MM.1S (cell line): ENCODE measurements at regions not wholly inside any gene's neighbourhood (a gene's known extent, or its start where the extent isn't known, plus 50 kb on each side); places are given as distances from the start of the nearest gene placed in this dataset.

Experiments
- DNase-seq: peaks from one replicate; pipeline ENCODE4 v3.0.0-alpha.2; 2015
- H2AFZ ChIP-seq: fragments of 300-600 bp; sonication (generic); 2 replicates; pipeline ENCODE4 v1.6.0; 2016; ENCODE audit warnings: antibody characterized with exemption, low read length
- H3F3A ChIP-seq: fragments of 300-600 bp; sonication (generic); 2 replicates; pipeline ENCODE4 v1.6.1; 2016; ENCODE audit warnings: mild to moderate bottlenecking, antibody characterized with exemption, low read length, moderate library complexity, mixed read lengths; ENCODE audit not compliant: insufficient read depth
- H3K27ac ChIP-seq: fragments of 300-600 bp; sonication (generic); 2 replicates; pipeline ENCODE4 v1.5.1; 2016; ENCODE audit warnings: mild to moderate bottlenecking, low read length
- H3K27me3 ChIP-seq: fragments of 300-600 bp; sonication (generic); replicated peaks from 2 replicates; pipeline ENCODE4 v1.6.0; 2016; ENCODE audit warnings: low read length; ENCODE audit not compliant: insufficient read depth
- H3K36me3 ChIP-seq: fragments of 300-600 bp; sonication (generic); replicated peaks from 2 replicates; pipeline ENCODE4 v1.6.1; 2016; ENCODE audit warnings: mild to moderate bottlenecking, low read length, mixed read lengths; ENCODE audit not compliant: insufficient read depth
- H3K4me1 ChIP-seq: fragments of 300-600 bp; sonication (generic); 2 replicates; pipeline ENCODE4 v1.6.1; 2016; ENCODE audit warnings: low read length, mixed read lengths
- H3K4me2 ChIP-seq: fragments of 300-600 bp; sonication (generic); 2 replicates; pipeline ENCODE4 v1.6.0; 2016; ENCODE audit warnings: low read depth, low read length
- H3K4me3 ChIP-seq: fragments of 300-600 bp; sonication (generic); 2 replicates; pipeline ENCODE4 v1.5.1; 2016; ENCODE audit warnings: low read length, mixed read lengths
- H3K79me2 ChIP-seq: fragments of 300-600 bp; sonication (generic); 2 replicates; pipeline ENCODE4 v1.6.1; 2016; ENCODE audit warnings: mixed run types, low read length, mixed read lengths
- H3K9ac ChIP-seq: fragments of 300-600 bp; sonication (generic); 2 replicates; pipeline ENCODE4 v1.6.1; 2016; ENCODE audit warnings: low read length, mixed read lengths
- H3K9me2 ChIP-seq: fragments of 300-600 bp; sonication (generic); replicated peaks from 2 replicates; pipeline ENCODE4 v1.6.1; 2016; ENCODE audit warnings: mild to moderate bottlenecking, low read length, mixed read lengths; ENCODE audit not compliant: insufficient read depth
- H3K9me3 ChIP-seq: fragments of 300-600 bp; sonication (generic); replicated peaks from 2 replicates; pipeline ENCODE4 v1.6.1; 2016; ENCODE audit warnings: mild to moderate bottlenecking, low read length, mixed read lengths; ENCODE audit not compliant: insufficient read depth
- H4K20me1 ChIP-seq: fragments of 300-600 bp; sonication (generic); 2 replicates; pipeline ENCODE4 v1.6.1; 2016; ENCODE audit warnings: mild to moderate bottlenecking, low read length, moderate library complexity, mixed read lengths; ENCODE audit not compliant: insufficient read depth
- EZH2 ChIP-seq: fragments of 300-600 bp; sonication (generic); optimal IDR thresholded peaks from 2 replicates; pipeline ENCODE3; 2017; ENCODE audit warnings: low read depth, mild to moderate bottlenecking, antibody characterized with exemption, low read length, mixed read lengths
- EZH2phosphoT487 ChIP-seq: fragments of 300-600 bp; sonication (generic); IDR thresholded peaks from 2 replicates; pipeline ENCODE4 v1.6.1; 2018; ENCODE audit warnings: antibody characterized with exemption, low read length
- TF ChIP-seq, protein P1 (sequence below): fragments of 300-600 bp; sonication (generic); IDR thresholded peaks from 2 replicates; pipeline ENCODE4 v1.5.1; 2016; ENCODE audit warnings: antibody characterized with exemption, low read length, mixed read lengths

DNA sequence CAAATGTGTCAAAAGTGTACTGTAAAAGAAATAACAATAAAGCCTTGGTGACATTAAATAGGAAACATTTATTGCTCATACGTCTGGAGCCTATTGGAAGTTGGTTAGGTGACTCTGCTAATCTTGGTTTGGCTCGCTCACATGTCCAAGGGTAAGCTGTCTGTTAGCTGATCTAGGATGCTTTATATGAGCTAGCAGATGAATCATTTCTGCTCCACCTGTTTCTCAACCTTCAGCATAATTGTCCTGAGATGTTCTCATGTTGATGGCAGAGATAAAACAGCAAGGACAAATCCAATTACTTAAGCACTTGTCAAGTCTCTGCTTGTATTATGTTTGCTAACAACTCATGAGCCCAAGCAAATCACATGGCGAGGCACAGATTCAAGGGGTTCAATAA lies 56.0 kb upstream of the CD53 start:
- no peaks in the 10 kb centered on the region for H4K20me1 ChIP-seq
- DNase-seq, result no peak
- no peaks in the 10 kb centered on the region for H3K36me3 ChIP-seq
- no peaks in the 10 kb centered on the region for H3K9me2 ChIP-seq
- no peaks in the 10 kb centered on the region for H3K4me1 ChIP-seq
- no peak overlapping the region for H3K4me3 ChIP-seq
- H2AFZ ChIP-seq, result no peak overlapping the region
- no peak for TF ChIP-seq EZH2
- TF ChIP-seq, protein P1, sequence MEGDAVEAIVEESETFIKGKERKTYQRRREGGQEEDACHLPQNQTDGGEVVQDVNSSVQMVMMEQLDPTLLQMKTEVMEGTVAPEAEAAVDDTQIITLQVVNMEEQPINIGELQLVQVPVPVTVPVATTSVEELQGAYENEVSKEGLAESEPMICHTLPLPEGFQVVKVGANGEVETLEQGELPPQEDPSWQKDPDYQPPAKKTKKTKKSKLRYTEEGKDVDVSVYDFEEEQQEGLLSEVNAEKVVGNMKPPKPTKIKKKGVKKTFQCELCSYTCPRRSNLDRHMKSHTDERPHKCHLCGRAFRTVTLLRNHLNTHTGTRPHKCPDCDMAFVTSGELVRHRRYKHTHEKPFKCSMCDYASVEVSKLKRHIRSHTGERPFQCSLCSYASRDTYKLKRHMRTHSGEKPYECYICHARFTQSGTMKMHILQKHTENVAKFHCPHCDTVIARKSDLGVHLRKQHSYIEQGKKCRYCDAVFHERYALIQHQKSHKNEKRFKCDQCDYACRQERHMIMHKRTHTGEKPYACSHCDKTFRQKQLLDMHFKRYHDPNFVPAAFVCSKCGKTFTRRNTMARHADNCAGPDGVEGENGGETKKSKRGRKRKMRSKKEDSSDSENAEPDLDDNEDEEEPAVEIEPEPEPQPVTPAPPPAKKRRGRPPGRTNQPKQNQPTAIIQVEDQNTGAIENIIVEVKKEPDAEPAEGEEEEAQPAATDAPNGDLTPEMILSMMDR, result no peak
- H3K27ac ChIP-seq, result no peak overlapping the region
- no peaks in the 10 kb centered on the region for H3F3A ChIP-seq
- H3K79me2 ChIP-seq, result no peaks in the 10 kb centered on the region
- H3K9ac ChIP-seq, result no peak overlapping the region
- H3K9me3 ChIP-seq, result no peaks in the 10 kb centered on the region
- no peak overlapping the region for H3K4me2 ChIP-seq
- H3K27me3 ChIP-seq, result no peaks in the 10 kb centered on the region

DNA sequence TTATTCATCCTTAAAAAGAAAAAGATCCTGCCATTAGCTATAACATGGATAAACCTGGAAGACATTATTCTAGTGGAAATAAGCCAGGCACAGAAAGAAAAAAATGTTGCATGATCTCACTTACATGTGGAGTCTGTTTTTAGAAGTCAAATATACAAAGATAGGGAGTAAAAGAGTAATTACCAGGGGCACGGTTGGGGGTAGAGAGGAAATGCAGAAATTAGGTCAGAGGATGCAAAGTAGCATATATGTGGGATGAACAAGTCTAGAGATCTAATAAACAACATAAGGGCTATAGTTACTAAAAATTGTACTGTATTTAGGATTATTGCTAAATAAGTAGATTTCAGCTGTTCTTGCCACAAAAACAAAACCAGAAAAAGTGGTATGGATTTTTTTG lies 61.4 kb upstream of the CD53 start:
- Histone ChIP-seq H3K4me1 (no peaks in the 10 kb centered on the region), H3K36me3 (no peaks in the 10 kb centered on the region), H3K4me2 (no peak overlapping the region), H3K27me3 (no peaks in the 10 kb centered on the region), H3F3A (no peaks in the 10 kb centered on the region), H3K9ac (no peak overlapping the region), H3K9me2 (no peaks in the 10 kb centered on the region), H3K4me3 (no peak overlapping the region), H3K9me3 (no peaks in the 10 kb centered on the region), H2AFZ (no peak overlapping the region), H3K27ac (no peak overlapping the region), H4K20me1 (no peaks in the 10 kb centered on the region), H3K79me2 (no peaks in the 10 kb centered on the region)
- no peak for DNase-seq
- TF ChIP-seq EZH2phosphoT487 (no peak), EZH2 (no peak)
- TF ChIP-seq, protein P1, result no peak

DNA sequence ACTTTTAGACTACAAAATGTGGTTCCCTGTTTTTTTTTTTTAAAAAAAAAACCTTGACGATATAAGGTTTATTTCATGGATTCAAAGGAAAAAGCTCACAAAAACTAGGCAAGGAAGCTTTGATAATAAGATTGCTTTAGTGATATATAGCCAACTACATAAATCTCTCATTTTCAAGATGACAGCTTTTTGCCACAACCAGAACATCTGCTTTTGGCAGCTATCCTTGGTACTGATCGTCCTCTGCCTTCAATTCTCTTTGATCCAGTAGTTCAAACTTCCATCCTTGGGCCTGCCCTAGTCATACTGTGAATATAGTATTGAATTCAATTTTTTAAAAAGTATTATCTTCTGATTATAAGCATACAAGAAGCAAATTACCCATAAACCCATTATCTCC lies 72.9 kb upstream of the CD53 start:
- H3K27ac ChIP-seq, result no peak overlapping the region
- no peak overlapping the region for H3K9ac ChIP-seq
- peak; percentile 24 for DNase-seq
- peaks cover 2% of the 10 kb centered on the region; the same call in 1 of the 2 replicates for H3F3A ChIP-seq
- H3K4me2 ChIP-seq, result no peak overlapping the region
- no peaks in the 10 kb centered on the region for H3K4me1 ChIP-seq
- no peak overlapping the region for H2AFZ ChIP-seq
- H3K9me3 ChIP-seq, result no peaks in the 10 kb centered on the region
- H3K27me3 ChIP-seq, result no peaks in the 10 kb centered on the region
- no peaks in the 10 kb centered on the region for H3K79me2 ChIP-seq
- no peaks in the 10 kb centered on the region for H4K20me1 ChIP-seq
- H3K9me2 ChIP-seq, result no peaks in the 10 kb centered on the region
- no peak overlapping the region for H3K4me3 ChIP-seq
- no peaks in the 10 kb centered on the region for H3K36me3 ChIP-seq
- TF ChIP-seq EZH2 (no peak), EZH2phosphoT487 (no peak)
- TF ChIP-seq, protein P1, result no peak
